GM12872 (cell line): ENCODE measurements at regions not wholly inside any gene's neighbourhood (a gene's known extent, or its start where the extent isn't known, plus 50 kb on each side); places are given as distances from the start of the nearest gene placed in this dataset.

Experiments used
- TF ChIP-seq, protein P1 (sequence below): IDR thresholded peaks from 3 replicates; pipeline ENCODE4 v1.5.1; 2011; ENCODE audit warnings: low read depth, mild to moderate bottlenecking, low read length, moderate library complexity; ENCODE audit not compliant: insufficient read depth

DNA sequence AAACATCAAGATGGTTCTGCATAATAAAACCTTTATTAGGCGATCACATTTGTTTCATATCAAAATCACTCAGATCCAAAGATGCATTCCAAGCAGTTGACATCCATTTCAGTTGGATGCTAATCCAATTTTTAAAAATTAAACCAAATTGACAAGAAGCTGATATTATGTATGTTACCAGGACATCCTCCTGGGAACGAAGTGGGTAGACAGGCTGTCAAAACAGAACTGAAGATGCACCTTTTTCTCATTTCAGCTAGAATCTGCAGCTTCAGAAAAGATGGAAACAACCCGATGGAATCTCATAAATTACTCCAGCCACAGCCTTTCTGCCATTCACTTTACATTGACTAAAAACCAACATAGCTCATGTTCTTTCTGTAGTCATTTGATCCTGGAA, 268.4 kb downstream of the PLPP3 start:
- TF ChIP-seq, protein P1, sequence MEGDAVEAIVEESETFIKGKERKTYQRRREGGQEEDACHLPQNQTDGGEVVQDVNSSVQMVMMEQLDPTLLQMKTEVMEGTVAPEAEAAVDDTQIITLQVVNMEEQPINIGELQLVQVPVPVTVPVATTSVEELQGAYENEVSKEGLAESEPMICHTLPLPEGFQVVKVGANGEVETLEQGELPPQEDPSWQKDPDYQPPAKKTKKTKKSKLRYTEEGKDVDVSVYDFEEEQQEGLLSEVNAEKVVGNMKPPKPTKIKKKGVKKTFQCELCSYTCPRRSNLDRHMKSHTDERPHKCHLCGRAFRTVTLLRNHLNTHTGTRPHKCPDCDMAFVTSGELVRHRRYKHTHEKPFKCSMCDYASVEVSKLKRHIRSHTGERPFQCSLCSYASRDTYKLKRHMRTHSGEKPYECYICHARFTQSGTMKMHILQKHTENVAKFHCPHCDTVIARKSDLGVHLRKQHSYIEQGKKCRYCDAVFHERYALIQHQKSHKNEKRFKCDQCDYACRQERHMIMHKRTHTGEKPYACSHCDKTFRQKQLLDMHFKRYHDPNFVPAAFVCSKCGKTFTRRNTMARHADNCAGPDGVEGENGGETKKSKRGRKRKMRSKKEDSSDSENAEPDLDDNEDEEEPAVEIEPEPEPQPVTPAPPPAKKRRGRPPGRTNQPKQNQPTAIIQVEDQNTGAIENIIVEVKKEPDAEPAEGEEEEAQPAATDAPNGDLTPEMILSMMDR = no peak

DNA sequence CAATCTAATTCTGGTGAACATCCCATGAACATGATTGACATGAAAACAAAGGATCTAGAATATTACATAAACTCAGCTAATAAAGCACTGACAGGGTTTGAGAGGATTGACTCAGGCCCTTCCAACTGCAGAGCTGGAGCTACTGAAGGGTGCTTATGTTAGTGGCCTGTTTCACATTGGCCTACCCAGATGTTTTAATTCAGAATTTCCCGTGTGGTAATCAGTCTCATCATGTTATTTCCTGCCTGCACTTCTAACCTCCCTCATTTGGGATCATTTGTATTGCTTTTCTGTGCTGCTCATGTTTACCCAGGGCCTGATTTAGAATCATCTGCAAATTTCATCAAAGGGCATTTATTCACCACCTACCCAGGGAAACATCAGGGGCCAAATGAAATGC, 270.3 kb downstream of the PLPP3 start:
- TF ChIP-seq, protein P1 = no peak

DNA sequence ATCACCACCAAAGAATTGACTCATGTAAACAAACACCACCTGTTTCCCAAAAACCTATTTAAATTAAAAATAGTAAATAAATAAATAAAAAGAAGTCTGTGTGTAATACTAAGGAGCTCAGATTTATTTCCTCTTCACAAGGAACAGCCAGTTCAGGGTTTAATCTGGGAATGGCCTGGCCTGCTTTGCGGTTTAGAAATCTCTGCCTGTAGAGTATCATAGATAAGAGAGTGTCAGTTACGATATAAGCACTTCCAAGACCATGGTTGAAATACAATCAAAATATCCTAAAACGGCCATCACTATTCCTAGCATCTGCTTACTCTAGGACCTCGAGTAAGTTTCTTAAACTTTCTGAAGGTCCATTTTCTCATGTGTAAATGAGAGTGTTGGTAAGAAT, 274.4 kb downstream of the PLPP3 start:
- TF ChIP-seq, protein P1 = no peak

DNA sequence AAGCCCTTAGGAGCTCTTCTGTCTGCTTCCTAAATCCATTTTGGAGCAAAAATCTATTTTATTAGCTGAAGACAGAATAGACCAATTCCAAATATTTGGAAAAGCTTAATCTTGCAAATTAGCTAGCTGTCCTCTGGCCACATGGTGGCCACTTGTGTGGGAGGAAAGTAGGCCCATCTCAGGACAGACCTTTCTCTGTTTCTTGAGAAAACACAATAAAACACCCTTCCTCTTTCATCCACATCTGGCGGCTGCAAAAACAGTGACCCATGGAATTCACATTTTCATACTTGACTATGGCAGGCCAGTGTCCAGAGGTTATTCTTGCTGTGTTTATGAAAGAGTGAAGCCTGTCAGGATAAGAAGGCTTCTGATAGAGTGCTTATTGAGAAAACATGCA, 275.6 kb downstream of the PLPP3 start:
- TF ChIP-seq, protein P1 = no peak

DNA sequence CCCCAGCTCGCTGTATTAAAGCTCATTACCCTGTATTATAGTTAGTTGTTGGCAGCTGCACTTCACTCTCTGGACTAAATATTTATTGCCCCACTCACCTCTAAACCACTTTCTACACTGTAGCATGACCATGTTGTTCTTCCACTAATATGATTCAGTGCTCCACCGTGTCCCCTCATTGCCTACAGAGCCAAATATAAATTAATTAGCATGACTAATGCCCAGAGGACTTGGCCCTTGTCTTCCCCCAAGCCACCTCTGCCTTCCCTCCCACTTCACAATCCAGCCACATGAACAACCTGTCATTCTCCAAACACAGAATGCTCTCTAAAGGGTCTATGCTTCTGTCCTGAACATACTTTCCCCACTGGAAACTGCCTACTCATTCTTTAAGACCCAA, 276.5 kb downstream of the PLPP3 start:
- TF ChIP-seq, protein P1 = no peak

DNA sequence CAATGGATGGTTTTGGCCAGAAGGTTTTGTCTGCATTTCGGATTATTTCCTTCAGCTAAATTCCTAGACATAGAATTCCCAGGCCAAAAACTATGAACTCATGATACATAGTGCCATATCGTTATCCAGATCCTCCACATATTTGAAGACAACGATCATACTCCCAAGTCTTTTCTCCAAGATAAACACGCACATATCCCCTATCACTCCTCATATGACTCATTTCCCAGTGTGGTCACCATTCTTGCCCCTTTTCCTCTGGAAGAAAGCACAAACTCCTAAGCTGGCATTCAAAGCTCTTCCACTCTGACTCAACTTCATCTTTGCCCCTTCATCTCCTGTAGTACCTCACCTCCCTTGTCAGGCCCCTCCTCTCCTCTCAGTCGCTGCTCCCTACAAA, 277.6 kb downstream of the PLPP3 start:
- TF ChIP-seq, protein P1 = no peak

DNA sequence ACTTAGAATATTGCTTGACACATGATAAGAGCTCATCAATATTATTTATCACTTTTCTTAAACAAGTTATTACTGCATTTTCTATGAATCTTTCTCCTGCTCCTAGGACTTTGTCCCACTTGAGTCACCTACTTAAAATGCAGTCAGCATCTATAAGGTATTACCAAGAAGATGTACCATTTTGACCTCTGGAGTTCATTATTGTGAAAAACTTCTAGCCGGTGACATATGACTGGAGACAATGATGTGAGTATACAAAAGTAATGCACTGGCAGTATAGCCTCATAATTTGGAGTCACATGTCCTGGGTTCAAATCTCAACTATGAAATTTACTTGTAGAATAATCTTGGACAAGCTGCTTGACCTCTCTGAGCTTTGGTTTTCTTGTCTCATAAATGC, 278.5 kb downstream of the PLPP3 start:
- TF ChIP-seq, protein P1 = no peak

DNA sequence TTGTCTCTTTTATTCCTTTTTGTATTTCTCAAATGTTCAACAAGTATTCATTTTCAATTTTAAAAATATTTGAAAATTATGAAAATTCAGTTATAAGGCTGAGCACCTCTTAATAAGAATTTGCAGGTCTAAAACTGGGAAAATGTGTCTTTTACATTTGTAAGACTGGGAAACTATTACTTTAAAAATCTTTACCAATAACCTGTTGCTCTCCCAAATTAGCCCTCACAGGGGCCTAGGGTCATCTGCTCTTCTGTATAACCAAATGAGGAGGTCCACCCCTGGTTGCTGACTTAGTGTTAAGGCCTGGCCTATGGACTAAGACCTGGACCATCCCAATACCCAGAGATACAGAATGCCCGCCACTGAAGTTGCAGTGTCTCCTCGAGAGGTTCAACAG, 280.5 kb downstream of the PLPP3 start:
- TF ChIP-seq, protein P1 = no peak
